MM.1S (cell line): ENCODE measurements at regions not wholly inside any gene's neighbourhood (a gene's known extent, or its start where the extent isn't known, plus 50 kb on each side); places are given as distances from the start of the nearest gene placed in this dataset.

ENCODE experiments used
- CTCF ChIP-seq: fragments of 300-600 bp; sonication (generic); IDR thresholded peaks from 2 replicates; pipeline ENCODE4 v1.5.1; 2016; ENCODE audit warnings: antibody characterized with exemption, low read length, mixed read lengths
- EZH2 ChIP-seq: fragments of 300-600 bp; sonication (generic); optimal IDR thresholded peaks from 2 replicates; pipeline ENCODE3; 2017; ENCODE audit warnings: low read depth, mild to moderate bottlenecking, antibody characterized with exemption, low read length, mixed read lengths

- no peak for TF ChIP-seq CTCF
- no peak for TF ChIP-seq EZH2
Observed at GRCh38 chr18:76634564-76634963, 139.5 kb upstream of the ZNF516 start.
